ENCODE measurements at regions not wholly inside any gene's neighbourhood (a gene's known extent, or its start where the extent isn't known, plus 50 kb on each side); places are given as distances from the start of the nearest gene placed in this dataset.

GRCh38 chr18:49731860-49732311, 81.4 kb downstream of the ACAA2 start:
- Histone ChIP-seq H3K27ac (no peak overlapping the region), H3K4me1 (no peaks in the 10 kb centered on the region), H3K36me3 (no peaks in the 10 kb centered on the region), H3K9me3 (no peaks in the 10 kb centered on the region), H3K4me3 (no peak overlapping the region), H3K27me3 (no peaks in the 10 kb centered on the region)
- DNase-seq (ENCODE audit: low spot score) = no peak
- TF ChIP-seq CTCF (IDR thresholded peaks at IDR 0.05) = no peak

GRCh38 chr18:49731421-49731841, 81.9 kb downstream of the ACAA2 start:
- TF ChIP-seq CTCF (IDR thresholded peaks at IDR 0.05) = no peak
- H3K4me1 ChIP-seq = no peaks in the 10 kb centered on the region
- H3K36me3 ChIP-seq = no peaks in the 10 kb centered on the region
- no peaks in the 10 kb centered on the region for H3K27me3 ChIP-seq
- DNase-seq (ENCODE audit: low spot score) = no peak
- no peak overlapping the region for H3K27ac ChIP-seq
- no peaks in the 10 kb centered on the region for H3K9me3 ChIP-seq
- H3K4me3 ChIP-seq = no peak overlapping the region

- no peak for TF ChIP-seq CTCF (IDR thresholded peaks at IDR 0.05)
- H3K27me3 ChIP-seq = no peaks in the 10 kb centered on the region
- H3K9me3 ChIP-seq = no peaks in the 10 kb centered on the region
- no peak overlapping the region for H3K4me3 ChIP-seq
- no peak overlapping the region for H3K27ac ChIP-seq
- no peaks in the 10 kb centered on the region for H3K36me3 ChIP-seq
- H3K4me1 ChIP-seq = no peaks in the 10 kb centered on the region
- DNase-seq (ENCODE audit: low spot score) = no peak
Measured at GRCh38 chr18:49730951-49731391, 82.4 kb downstream of the ACAA2 start.

DNA sequence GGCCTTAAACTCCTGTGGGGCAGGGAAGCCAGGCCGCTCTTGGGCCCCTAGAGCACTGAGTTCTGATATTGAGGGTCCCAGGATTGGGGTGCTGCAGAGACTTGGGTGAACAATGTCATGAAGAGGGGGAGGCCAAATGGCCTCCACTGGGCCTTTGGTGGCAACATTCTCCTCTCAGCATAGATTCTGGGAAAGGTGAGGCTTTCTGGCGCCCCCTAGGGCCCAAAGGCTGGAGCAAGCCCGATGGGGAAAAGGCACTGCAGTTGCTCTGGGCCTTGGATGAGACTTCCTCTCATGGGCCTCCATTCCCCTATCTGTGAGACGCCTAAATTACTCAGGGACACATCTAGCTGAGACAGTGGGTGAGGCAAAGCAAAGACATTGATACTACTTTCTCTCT, 84.8 kb downstream of the ACAA2 start:
- Histone ChIP-seq H3K27ac (no peak overlapping the region), H3K9me3 (no peaks in the 10 kb centered on the region), H3K4me3 (no peak overlapping the region), H3K36me3 (no peaks in the 10 kb centered on the region), H3K4me1 (peaks cover 0 to 8% of the 10 kb centered on the region in 2 donors), H3K27me3 (no peaks in the 10 kb centered on the region)
- no peak for DNase-seq (ENCODE audit: low spot score)
- TF ChIP-seq CTCF (IDR thresholded peaks at IDR 0.05) = peak; percentile 11 to 55

DNA sequence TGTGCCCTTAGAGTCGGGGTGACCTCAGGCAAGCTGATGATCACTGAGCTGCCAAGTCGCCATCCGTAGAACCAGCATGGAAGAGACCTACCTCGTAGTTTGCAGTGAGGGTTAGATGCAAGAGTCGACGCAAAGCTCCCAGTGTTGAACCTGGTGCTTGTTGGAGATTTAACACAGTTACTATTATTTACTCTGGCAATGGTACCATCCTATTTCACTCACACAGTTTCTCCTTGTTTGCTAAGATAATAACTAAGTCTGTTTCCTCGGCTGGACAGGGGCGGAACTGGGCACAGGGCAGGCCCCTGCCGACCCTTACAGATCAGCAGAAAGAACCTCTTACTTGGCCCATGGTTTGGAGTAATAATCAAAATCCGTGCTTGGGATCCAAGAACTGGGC, 85.5 kb downstream of the ACAA2 start:
- no peak for DNase-seq (ENCODE audit: low spot score)
- Histone ChIP-seq H3K4me1 (peaks cover 0 to 11% of the 10 kb centered on the region in 2 donors), H3K27ac (no peak overlapping the region), H3K36me3 (no peaks in the 10 kb centered on the region), H3K4me3 (no peak overlapping the region), H3K27me3 (no peaks in the 10 kb centered on the region), H3K9me3 (no peaks in the 10 kb centered on the region)
- no peak for TF ChIP-seq CTCF (IDR thresholded peaks at IDR 0.05)

DNA sequence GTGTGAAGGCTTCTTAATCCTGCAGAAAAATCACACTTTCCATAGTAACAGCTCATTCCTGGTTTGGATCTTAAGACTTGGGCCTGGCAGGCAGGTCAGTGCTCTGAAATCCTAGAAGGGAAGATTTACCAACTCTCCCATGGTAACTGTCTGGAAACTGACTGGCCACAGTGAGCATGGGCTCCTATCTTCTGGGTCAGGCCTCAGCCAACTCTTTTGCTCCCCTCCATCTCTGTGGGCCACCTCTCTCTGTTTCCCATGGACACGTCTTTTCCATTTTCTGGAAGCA, 86.7 kb downstream of the ACAA2 start:
- DNase-seq (ENCODE audit: low spot score) = no peak
- no peak overlapping the region for H3K27ac ChIP-seq
- TF ChIP-seq CTCF (IDR thresholded peaks at IDR 0.05) = no peak
- no peak overlapping the region for H3K4me3 ChIP-seq
- H3K36me3 ChIP-seq = no peaks in the 10 kb centered on the region
- no peaks in the 10 kb centered on the region for H3K9me3 ChIP-seq
- peaks cover 0 to 11% of the 10 kb centered on the region in 2 donors for H3K4me1 ChIP-seq
- H3K27me3 ChIP-seq = no peaks in the 10 kb centered on the region

Measured in right atrium auricular region (tissue), 2 donors.